Stomach (tissue), 4 donors: ENCODE measurements at regions not wholly inside any gene's neighbourhood (a gene's known extent, or its start where the extent isn't known, plus 50 kb on each side); places are given as distances from the start of the nearest gene placed in this dataset.

Source experiments
- CTCF ChIP-seq, 7 experiments: fragments of 450-650 bp in 4 of 7; fragments of 200-600 bp in 3 of 7; sonication (generic) in 3 of 7; IDR thresholded peaks; one replicate each; pipeline ENCODE4 v1.5.1; 2016 to 2019; ENCODE audit warnings: antibody characterized with exemption in 7 of 7, control low read depth in 2 of 7, mild to moderate bottlenecking in 1 of 7
- EP300 ChIP-seq: sonication (generic); formaldehyde crosslinking; IDR thresholded peaks from one replicate; pipeline ENCODE4 v1.6.1; 2017; ENCODE audit warnings: antibody characterized with exemption
- POLR2A ChIP-seq, 4 donors: fragments of 450-650 bp; IDR thresholded peaks; one replicate each; pipeline ENCODE4 v1.6.1; 2016; ENCODE audit warnings: antibody characterized with exemption in 4 of 4, control low read depth in 2 of 4, mild to moderate bottlenecking in 1 of 4, moderate library complexity in 1 of 4

- TF ChIP-seq EP300: no peak
- TF ChIP-seq CTCF (IDR thresholded peaks at IDR 0.05): no peak
- no peak for TF ChIP-seq POLR2A (IDR thresholded peaks at IDR 0.05)
Observed at GRCh38 chr12:114499338-114499737, 93.4 kb upstream of the TBX5 start.
